Naive thymus-derived CD8-positive, alpha-beta T cell (primary cell): ENCODE measurements at regions not wholly inside any gene's neighbourhood (a gene's known extent, or its start where the extent isn't known, plus 50 kb on each side); places are given as distances from the start of the nearest gene placed in this dataset.

Experiments used
- ATAC-seq, 2 donors: fragments of 150-1000 bp; cut with Tn5 transposase in 1 of 2; sonication (Bioruptor Pico), chemical (Tn5 transposase) in 1 of 2; 1 replicate in 1 of 2; 2 replicates in 1 of 2; pipeline ENCODE4 v1.10.0; 2021; ENCODE audit warnings: mild to moderate bottlenecking in 2 of 2, moderate library complexity in 2 of 2
- POLR2A ChIA-PET: fragments of 350-600 bp; sonication (Branson Sonifier 250); formaldehyde crosslinking; loops from one replicate; lab custom pipeline; 2021; ENCODE audit warnings: antibody characterized with exemption; lab: Charles Lee
- DNase-seq, 10 donors: peaks; one replicate each; pipeline versions ENCODE4 v3.0.0 to v3.0.0-alpha.2; 2020 to 2022
- H3K27ac Mint-ChIP-seq, 10 donors: one replicate each; pipeline ENCODE4 v1.8.0; 2020 to 2022; ENCODE audit warnings: mild to moderate bottlenecking in 10 of 10, mixed read lengths in 10 of 10, moderate library complexity in 4 of 10, inconsistent platforms in 1 of 10
- H3K27me3 Mint-ChIP-seq, 5 donors: one replicate each; pipeline ENCODE4 v1.8.0; 2021 to 2022; ENCODE audit warnings: mixed read lengths in 5 of 5
- H3K36me3 Mint-ChIP-seq, 3 donors: one replicate each; pipeline ENCODE4 v1.8.0; 2020 to 2022; ENCODE audit warnings: mixed read lengths in 3 of 3, mild to moderate bottlenecking in 2 of 3, inconsistent platforms in 1 of 3
- H3K4me1 Mint-ChIP-seq, 4 donors: one replicate each; pipeline ENCODE4 v1.8.0; 2021 to 2022; ENCODE audit warnings: mixed read lengths in 4 of 4
- H3K4me3 Mint-ChIP-seq, 10 donors: one replicate each; pipeline ENCODE4 v1.8.0; 2020 to 2022; ENCODE audit warnings: mild to moderate bottlenecking in 10 of 10, mixed read lengths in 10 of 10, moderate library complexity in 6 of 10, inconsistent platforms in 1 of 10
- H3K9me3 Mint-ChIP-seq, 9 donors: one replicate each; pipeline ENCODE4 v1.8.0; 2020 to 2022; ENCODE audit warnings: mixed read lengths in 9 of 9, mild to moderate bottlenecking in 3 of 9, inconsistent platforms in 1 of 9, moderate library complexity in 1 of 9

DNA sequence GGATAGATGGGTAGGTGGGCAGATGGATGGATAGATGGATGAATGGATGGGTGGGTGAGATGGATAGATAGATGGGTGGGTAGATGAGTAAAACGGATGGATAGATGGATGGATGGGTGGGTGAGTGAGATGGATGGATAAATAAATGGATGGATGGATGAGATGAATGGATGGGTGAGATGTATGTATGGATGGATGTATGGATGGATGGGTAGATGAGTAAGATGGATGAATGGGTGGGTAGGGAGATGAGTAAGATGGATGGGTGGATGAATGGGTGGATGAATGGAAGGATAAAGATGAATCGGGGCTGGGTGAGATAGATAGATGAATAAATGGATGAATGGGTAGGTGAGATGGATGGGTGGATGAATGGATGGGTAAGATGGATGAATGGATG lies 210.1 kb downstream of the TFAP2C start:
- ATAC-seq (no peak), DNase-seq (no peak)
- Mint-ChIP-seq H3K27ac (no peak overlapping the region), H3K27me3 (peaks cover 0 to 21% (median 3%) of the 10 kb centered on the region in 5 donors), H3K4me1 (no peaks in the 10 kb centered on the region), H3K4me3 (no peak overlapping the region), H3K36me3 (no peaks in the 10 kb centered on the region), H3K9me3 (peaks cover 0 to 10% (median 0%) of the 10 kb centered on the region in 9 donors)
- POLR2A ChIA-PET, result no interaction called here

DNA sequence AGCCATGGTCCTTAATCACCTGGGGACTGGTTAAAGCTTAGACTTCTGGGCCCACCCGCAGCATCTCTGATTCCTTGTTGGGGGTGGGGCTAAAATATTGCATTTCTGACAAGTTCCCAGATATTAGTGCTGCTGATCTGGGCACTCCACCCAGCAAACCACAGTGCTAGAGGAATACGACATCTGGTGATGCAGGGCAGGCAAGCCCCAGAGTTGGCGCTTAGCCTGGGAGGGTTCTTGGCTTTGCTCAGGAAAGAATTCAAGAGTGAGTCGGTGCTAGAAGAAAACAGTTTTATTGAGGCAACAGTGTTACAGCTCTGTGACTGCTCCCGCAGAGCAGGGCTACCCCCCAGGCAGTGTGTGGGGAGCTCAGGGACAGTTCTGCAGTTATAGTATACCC lies 210.7 kb downstream of the TFAP2C start:
- Mint-ChIP-seq H3K9me3 (peaks cover 0 to 10% (median 0%) of the 10 kb centered on the region in 9 donors), H3K4me3 (no peak overlapping the region), H3K36me3 (no peaks in the 10 kb centered on the region), H3K27me3 (peaks cover 0 to 23% (median 4%) of the 10 kb centered on the region in 5 donors), H3K27ac (no peak overlapping the region), H3K4me1 (no peaks in the 10 kb centered on the region)
- POLR2A ChIA-PET, result no interaction called here
- DNase-seq, result no peak
- ATAC-seq, result no peak

DNA sequence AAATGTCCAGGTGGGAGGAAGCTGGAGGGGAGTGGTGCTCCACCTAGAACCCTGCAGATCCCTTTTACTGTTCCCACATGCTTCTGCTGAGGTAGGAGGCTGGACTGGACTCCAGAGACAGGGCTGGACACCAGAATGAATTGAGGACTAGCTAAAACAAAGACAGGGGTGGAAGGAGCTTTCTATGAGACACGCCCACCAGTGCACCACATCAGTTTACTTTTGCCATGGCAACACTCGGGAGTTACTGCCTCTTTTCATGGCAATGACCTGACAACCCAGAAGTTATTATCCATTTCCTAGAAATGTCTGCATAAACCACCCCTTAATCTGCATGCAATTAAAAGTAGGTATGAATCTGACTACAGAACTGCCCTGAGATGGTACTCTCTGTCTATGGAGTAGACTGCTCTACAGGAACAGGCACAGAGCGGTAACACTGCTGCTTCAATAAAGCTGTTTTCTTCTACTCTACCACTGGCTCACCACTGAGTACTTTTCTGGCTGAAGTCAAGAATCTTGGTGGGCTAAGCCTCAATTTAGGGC lies 211.7 kb downstream of the TFAP2C start:
- no peak overlapping the region for H3K27ac Mint-ChIP-seq
- POLR2A ChIA-PET, result no interaction called here

DNA sequence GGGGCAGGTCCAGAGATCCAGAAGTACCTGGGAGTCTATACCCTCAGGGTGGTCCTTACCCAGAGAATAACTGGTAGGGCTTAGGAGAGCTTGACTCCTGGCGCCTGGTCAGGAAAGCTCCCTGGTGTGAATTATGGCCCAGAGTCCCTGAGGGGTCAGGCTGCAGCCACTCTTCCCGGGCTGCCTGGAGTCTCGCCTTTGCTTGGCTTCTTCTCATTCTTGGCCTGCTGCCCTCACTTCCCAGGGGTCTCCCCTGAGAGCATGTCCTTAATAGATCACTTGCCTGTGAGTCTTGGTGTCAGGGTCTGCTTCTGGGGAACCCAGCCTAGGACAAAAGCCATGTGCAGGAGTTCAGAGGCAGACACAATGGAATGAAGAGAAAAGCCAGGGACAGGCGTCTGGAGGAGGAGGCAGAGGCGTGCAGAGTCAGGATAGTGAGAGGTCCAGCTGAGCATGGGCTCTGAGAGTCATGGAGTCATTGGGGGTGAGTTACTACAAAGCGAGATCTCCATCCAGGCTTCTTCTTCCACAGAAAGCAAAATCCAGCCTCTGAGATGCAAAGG lies 212.3 kb downstream of the TFAP2C start:
- POLR2A ChIA-PET, result no interaction called here
- Mint-ChIP-seq H3K27me3 (peaks cover 0 to 23% (median 4%) of the 10 kb centered on the region in 5 donors), H3K4me1 (no peaks in the 10 kb centered on the region), H3K4me3 (no peak overlapping the region), H3K9me3 (peaks cover 0 to 10% (median 0%) of the 10 kb centered on the region in 9 donors), H3K27ac (no peak overlapping the region), H3K36me3 (no peaks in the 10 kb centered on the region)
- DNase-seq (no peak), ATAC-seq (no peak)

More for the DNA sequence above, 211.7 kb downstream of the TFAP2C start:
- Mint-ChIP-seq H3K36me3 (no peaks in the 10 kb centered on the region), H3K4me1 (no peaks in the 10 kb centered on the region), H3K27me3 (peaks cover 0 to 23% (median 4%) of the 10 kb centered on the region in 5 donors), H3K4me3 (no peak overlapping the region), H3K9me3 (peaks cover 0 to 10% (median 0%) of the 10 kb centered on the region in 9 donors)
- DNase-seq (no peak), ATAC-seq (no peak)

DNA sequence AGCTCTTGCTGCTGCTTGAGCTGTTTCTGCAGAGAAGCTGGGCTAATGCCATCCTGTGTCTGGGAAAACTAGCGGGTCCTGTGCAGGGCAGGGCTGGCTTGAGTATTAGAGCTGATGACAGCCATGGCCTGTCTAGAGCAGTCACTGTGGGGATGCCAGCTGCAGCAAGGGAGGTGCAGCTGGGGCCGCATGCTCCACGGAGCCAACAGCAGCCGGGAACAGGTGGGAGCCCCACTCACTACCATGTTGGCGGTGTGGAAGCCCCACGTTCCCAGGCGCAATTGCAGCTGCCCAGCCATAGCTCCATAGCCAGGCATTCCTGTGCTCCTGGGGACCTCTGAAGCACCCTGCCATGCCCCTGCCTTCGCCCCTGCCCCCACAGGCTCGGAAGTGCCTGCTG lies 212.9 kb downstream of the TFAP2C start:
- no peak overlapping the region for H3K27ac Mint-ChIP-seq
- no peak overlapping the region for H3K4me3 Mint-ChIP-seq
- H3K36me3 Mint-ChIP-seq, result no peaks in the 10 kb centered on the region
- peaks cover 2 to 27% (median 5%) of the 10 kb centered on the region in 5 donors for H3K27me3 Mint-ChIP-seq
- H3K4me1 Mint-ChIP-seq, result no peaks in the 10 kb centered on the region
- peaks cover 0 to 10% (median 0%) of the 10 kb centered on the region in 9 donors for H3K9me3 Mint-ChIP-seq
- DNase-seq, result no peak
- POLR2A ChIA-PET, result no interaction called here
- ATAC-seq, result no peak

DNA sequence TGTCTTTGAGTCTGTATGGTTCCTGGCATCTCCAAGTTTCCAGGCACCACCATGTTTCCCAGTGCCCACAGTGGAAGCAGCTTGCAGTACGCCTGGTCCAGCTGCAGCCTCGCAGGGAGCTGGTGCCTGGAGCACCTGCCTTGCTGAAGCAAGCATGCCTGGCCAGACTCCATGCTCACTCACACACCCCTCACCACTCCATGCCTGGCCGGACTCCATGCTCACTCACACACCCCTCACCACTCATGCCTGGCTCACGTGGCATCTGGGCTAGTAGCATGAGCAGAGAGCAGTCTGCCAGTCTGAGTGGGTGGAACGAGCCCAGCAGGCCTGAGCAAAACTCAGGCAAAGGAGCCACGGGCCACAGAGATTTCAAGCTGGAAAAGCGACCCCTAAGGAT lies 214.3 kb downstream of the TFAP2C start:
- DNase-seq, result no peak
- POLR2A ChIA-PET, result no interaction called here
- no peaks in the 10 kb centered on the region for H3K4me1 Mint-ChIP-seq
- no peaks in the 10 kb centered on the region for H3K36me3 Mint-ChIP-seq
- peaks cover 0 to 8% (median 0%) of the 10 kb centered on the region in 9 donors for H3K9me3 Mint-ChIP-seq
- no peak for ATAC-seq
- H3K27me3 Mint-ChIP-seq, result peaks cover 4 to 26% (median 13%) of the 10 kb centered on the region in 5 donors
- no peak overlapping the region for H3K27ac Mint-ChIP-seq
- H3K4me3 Mint-ChIP-seq, result no peak overlapping the region

DNA sequence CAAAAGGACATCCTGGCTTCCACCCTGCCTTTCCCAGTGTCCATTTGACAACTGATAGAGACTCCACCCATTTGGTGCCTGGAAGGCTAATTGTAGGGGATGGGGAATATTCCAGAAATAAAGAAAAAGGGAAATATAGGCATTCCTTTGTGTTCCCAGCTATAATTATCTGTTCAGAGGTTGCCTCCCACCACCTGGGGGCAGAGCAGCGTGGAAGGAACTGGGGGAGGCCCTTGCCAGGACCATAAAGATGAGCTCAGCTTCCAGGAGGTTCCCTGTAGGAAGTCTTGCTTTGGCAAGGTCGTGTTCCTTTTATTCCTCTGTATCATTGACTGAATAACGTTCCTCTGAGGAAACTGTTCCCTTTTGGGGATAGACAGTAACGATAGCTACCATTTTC lies 214.7 kb downstream of the TFAP2C start:
- Mint-ChIP-seq H3K27me3 (peaks cover 4 to 21% (median 16%) of the 10 kb centered on the region in 5 donors), H3K9me3 (peaks cover 0 to 4% (median 0%) of the 10 kb centered on the region in 9 donors), H3K4me1 (no peaks in the 10 kb centered on the region), H3K4me3 (no peak overlapping the region), H3K36me3 (no peaks in the 10 kb centered on the region), H3K27ac (no peak overlapping the region)
- POLR2A ChIA-PET, result no interaction called here
- ATAC-seq, result no peak
- DNase-seq, result no peak

DNA sequence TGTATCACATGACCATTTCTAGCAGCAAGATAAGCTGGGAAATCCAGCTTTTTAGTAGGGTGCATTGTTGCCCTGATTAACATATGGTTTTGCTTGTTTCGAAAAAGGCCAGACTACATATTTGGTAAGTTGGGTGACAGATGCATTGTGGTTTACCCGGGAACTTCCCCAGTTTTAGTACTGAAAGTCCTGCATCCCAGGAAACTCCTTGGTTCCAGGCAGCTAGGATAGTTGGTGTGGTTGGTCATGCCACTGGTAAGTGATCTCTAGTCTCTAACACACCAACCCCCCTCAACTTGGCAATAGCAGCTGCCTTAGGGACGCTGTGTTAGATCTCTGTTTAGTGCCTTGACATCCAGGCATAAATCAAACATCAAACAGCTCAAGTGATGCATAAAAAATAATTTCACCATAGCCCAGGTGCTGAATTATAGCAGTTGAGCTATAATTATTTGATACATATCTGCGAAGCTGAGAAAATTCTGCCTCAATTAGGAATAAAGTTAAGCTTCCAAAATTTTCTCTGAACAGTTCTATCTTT lies 216.5 kb downstream of the TFAP2C start:
- peaks cover 4 to 25% (median 10%) of the 10 kb centered on the region in 5 donors for H3K27me3 Mint-ChIP-seq
- H3K27ac Mint-ChIP-seq, result no peak overlapping the region
- DNase-seq (no peak), ATAC-seq (no peak)
- POLR2A ChIA-PET, result no interaction called here
- H3K9me3 Mint-ChIP-seq, result peaks cover 0 to 4% (median 0%) of the 10 kb centered on the region in 9 donors
- H3K4me1 Mint-ChIP-seq, result no peaks in the 10 kb centered on the region
- no peaks in the 10 kb centered on the region for H3K36me3 Mint-ChIP-seq
- H3K4me3 Mint-ChIP-seq, result no peak overlapping the region

DNA sequence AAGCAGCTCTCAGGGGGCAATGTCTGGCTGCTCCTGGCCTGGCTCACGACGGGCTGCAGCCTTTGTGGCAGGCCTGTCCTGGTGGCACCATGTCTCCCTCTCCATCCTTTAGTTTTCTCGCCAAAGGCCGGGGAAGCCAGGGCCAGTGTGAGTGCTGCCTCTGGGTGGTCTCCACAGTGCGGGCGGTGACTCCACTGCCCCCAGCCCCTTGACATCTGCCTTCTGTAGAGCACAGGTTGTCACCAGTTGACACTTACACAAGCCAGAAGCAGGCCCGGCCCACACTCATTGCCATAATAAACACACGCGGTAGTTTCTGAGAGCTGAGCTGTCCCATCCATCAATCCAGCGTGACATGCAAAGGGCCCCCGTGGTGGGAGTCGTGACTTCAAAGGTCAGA lies 219.5 kb downstream of the TFAP2C start:
- Mint-ChIP-seq H3K4me3 (no peak overlapping the region), H3K27me3 (peaks cover 4 to 25% (median 10%) of the 10 kb centered on the region in 5 donors), H3K9me3 (peaks cover 0 to 4% (median 0%) of the 10 kb centered on the region in 9 donors), H3K36me3 (no peaks in the 10 kb centered on the region), H3K27ac (no peak overlapping the region), H3K4me1 (no peaks in the 10 kb centered on the region)
- POLR2A ChIA-PET, result no interaction called here
- no peak for ATAC-seq
- no peak for DNase-seq

DNA sequence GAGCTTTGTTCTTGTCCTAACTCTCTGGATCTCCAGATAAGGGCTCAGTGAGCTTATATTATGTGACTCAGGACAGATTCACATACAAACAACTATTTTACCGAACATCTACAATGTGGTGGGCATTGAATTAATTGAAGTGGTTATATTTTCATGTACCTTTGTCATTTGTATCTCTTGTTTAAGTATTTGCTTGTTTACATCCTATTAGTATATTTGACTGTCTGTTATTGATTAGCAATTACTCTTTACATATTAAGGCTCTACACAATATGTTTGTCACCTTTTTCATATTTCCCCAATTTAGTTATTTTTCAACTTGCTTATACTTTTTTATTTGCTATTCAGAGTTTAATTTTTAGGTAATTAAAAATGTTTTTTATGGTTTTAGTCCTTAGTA lies 222.4 kb downstream of the TFAP2C start:
- Mint-ChIP-seq H3K27me3 (peaks cover 4 to 34% (median 10%) of the 10 kb centered on the region in 5 donors), H3K36me3 (no peaks in the 10 kb centered on the region), H3K4me1 (no peaks in the 10 kb centered on the region), H3K4me3 (no peak overlapping the region), H3K9me3 (peaks cover 0 to 2% (median 0%) of the 10 kb centered on the region in 9 donors), H3K27ac (no peak overlapping the region)
- DNase-seq, result no peak
- POLR2A ChIA-PET, result no interaction called here
- ATAC-seq, result no peak

DNA sequence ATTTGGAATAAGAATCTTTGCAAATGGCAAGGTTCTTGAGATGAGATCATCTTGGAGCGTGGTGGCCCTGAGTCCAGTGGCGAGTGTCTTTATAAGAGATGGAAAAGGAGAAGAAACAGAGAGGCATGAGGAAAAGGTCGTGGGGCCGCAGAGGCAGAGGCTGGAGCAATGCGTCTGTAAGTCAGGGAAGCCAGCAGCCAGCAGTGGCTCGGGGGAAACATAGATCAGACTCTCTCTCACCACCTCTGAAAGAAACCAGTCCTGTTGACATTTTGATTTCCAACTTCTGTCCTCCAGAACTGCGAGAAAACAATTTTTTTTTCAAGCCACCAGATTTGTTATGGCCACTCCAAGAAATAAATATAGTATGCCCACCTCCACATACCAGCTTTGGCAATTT lies 226.6 kb downstream of the TFAP2C start:
- DNase-seq (no peak), ATAC-seq (no peak)
- no peak overlapping the region for H3K4me3 Mint-ChIP-seq
- peaks cover 0 to 3% (median 0%) of the 10 kb centered on the region in 3 donors for H3K36me3 Mint-ChIP-seq
- no peaks in the 10 kb centered on the region for H3K9me3 Mint-ChIP-seq
- peaks cover 5 to 31% (median 6%) of the 10 kb centered on the region in 5 donors for H3K27me3 Mint-ChIP-seq
- POLR2A ChIA-PET, result no interaction called here
- H3K4me1 Mint-ChIP-seq, result no peaks in the 10 kb centered on the region
- no peak overlapping the region for H3K27ac Mint-ChIP-seq

DNA sequence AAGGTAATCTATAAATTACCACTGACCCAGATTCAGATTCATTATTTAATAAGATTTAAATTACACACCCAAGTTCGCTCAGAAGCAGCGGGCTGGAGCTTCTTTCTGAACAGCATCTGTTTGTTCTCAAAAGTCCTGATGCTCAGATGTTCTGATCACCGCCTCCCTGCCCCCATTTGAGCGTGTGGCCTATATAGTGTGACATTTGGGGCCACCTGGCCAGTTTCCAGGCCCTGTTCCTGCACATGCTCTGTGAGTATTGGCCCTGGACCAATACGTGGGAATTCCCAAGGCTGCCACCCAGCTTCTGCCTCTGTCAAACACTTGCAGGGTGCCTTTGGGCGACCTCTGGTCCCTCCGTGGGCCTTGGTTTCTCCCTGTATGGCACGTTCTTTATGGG lies 228.8 kb downstream of the TFAP2C start:
- ATAC-seq (no peak), DNase-seq (no peak)
- no peak overlapping the region for H3K27ac Mint-ChIP-seq
- H3K27me3 Mint-ChIP-seq, result peaks cover 8 to 51% (median 14%) of the 10 kb centered on the region in 5 donors
- no peak overlapping the region for H3K4me3 Mint-ChIP-seq
- H3K9me3 Mint-ChIP-seq, result no peaks in the 10 kb centered on the region
- POLR2A ChIA-PET, result no interaction called here
- peaks cover 0 to 5% (median 0%) of the 10 kb centered on the region in 3 donors for H3K36me3 Mint-ChIP-seq
- H3K4me1 Mint-ChIP-seq, result no peaks in the 10 kb centered on the region

DNA sequence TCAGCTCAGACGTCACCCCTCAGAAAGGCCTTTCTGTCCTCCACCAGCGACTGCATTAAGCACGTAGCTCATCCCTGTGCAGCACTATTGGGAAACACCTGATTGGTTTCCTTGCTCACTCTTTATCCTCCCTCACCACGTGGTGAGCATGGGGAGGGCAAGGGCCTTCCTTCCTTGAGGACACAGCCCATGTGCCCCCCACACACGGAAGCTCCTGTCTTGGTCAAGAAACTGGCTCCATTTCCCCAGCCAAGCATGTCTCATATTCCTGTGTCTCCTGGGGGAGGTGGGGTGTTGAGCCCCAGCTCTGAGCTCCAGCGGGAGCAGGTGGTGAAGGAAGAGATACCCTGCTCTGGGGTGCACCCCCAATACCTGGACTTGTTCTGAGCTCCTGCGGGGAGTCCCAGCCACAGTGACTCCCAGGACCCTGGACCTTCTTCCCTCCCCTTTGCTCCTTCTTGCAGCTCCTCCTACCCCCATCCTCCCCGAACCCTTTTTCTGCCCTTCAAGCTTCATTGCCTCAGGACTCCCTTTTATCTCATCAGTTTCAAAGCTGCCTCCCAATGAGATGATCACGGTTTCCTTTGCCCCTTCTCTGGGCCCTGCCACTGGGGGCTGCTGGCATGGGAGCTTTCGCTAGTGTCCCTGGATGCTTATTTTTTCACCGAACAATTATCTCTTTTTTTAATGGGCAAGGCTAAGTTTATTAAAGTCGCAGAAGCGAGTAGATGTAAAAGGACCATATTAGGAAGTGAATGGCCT lies 230.1 kb downstream of the TFAP2C start:
- no peak for DNase-seq
- Mint-ChIP-seq H3K36me3 (peaks cover 0 to 5% (median 0%) of the 10 kb centered on the region in 3 donors), H3K27me3 (peaks cover 13 to 55% (median 17%) of the 10 kb centered on the region in 5 donors), H3K27ac (peak overlapping the region in 1 of 10 donors; percentile 61), H3K9me3 (peaks cover 0 to 2% (median 0%) of the 10 kb centered on the region in 9 donors), H3K4me3 (no peak overlapping the region), H3K4me1 (no peaks in the 10 kb centered on the region)
- no peak for ATAC-seq
- POLR2A ChIA-PET, result no interaction called here
